H1 (cell line): ENCODE measurements at regions not wholly inside any gene's neighbourhood (a gene's known extent, or its start where the extent isn't known, plus 50 kb on each side); places are given as distances from the start of the nearest gene placed in this dataset.

Experiments
- CBX8 ChIP-seq: fragments of 300-800, 300-1000 bp; sonication (generic); IDR thresholded peaks from 2 replicates; pipeline ENCODE4 v1.7.1; 2016; ENCODE audit warnings: low read depth, low read length, borderline replicate concordance
- NANOG ChIP-seq: IDR thresholded peaks from 2 replicates; pipeline ENCODE4 v1.6.1; 2011; ENCODE audit warnings: low read length, low read depth, mild to moderate bottlenecking, inconsistent platforms; ENCODE audit not compliant: insufficient read depth, poor library complexity, severe bottlenecking
- RAD21 ChIP-seq, 2 experiments: IDR thresholded peaks in 1 of 2; conservative IDR thresholded peaks in 1 of 2; 2 replicates each; pipeline ENCODE4 v1.6.1; 2011; ENCODE audit warnings: low read depth in 2 of 2, low read length in 2 of 2, improper control_type of control experiment in 1 of 2, inconsistent platforms in 1 of 2, mild to moderate bottlenecking in 1 of 2, moderate library complexity in 1 of 2
- SP2 ChIP-seq: IDR thresholded peaks from 2 replicates; pipeline ENCODE4 v1.6.1; 2012; ENCODE audit warnings: mild to moderate bottlenecking, low read length, inconsistent platforms
- TF ChIP-seq, protein P1 (sequence below), 3 experiments: IDR thresholded peaks; 1 replicate in 2 of 3; 2 replicates in 1 of 3; pipeline versions ENCODE4 v1.5.1 to v1.6.1; 2011; ENCODE audit warnings: low read length in 3 of 3, mild to moderate bottlenecking in 3 of 3, inconsistent platforms in 2 of 3, low read depth in 1 of 3, moderate library complexity in 1 of 3; ENCODE audit not compliant: insufficient read depth in 1 of 3; ENCODE audit errors: control extremely low read depth in 1 of 3

DNA sequence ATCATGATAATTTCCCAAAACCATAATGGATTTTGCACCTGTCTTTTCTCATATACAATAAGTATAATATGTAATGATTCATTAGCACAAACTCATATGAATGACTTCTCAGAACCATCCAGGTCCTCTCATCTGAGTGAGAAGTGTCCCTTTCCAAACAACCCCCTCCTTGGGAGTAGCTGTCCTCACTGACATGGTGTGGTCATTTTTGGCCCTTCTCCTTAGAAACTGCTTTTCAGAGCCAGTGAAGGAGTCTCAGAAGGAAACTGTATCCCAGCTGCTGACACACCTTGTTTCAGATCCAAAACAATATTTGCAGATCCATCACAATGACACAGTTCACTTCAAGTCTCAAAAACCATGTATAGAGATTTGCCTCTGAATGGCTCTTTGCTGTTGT, 95.5 kb downstream of the MIS18A start:
- TF ChIP-seq, protein P1, sequence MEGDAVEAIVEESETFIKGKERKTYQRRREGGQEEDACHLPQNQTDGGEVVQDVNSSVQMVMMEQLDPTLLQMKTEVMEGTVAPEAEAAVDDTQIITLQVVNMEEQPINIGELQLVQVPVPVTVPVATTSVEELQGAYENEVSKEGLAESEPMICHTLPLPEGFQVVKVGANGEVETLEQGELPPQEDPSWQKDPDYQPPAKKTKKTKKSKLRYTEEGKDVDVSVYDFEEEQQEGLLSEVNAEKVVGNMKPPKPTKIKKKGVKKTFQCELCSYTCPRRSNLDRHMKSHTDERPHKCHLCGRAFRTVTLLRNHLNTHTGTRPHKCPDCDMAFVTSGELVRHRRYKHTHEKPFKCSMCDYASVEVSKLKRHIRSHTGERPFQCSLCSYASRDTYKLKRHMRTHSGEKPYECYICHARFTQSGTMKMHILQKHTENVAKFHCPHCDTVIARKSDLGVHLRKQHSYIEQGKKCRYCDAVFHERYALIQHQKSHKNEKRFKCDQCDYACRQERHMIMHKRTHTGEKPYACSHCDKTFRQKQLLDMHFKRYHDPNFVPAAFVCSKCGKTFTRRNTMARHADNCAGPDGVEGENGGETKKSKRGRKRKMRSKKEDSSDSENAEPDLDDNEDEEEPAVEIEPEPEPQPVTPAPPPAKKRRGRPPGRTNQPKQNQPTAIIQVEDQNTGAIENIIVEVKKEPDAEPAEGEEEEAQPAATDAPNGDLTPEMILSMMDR (IDR thresholded peaks at IDR 0.05; ENCODE audit: control extremely low read depth in 1 of 3, insufficient read depth in 1 of 3, low read depth in 1 of 3, low read length in 3 of 3): no peak
- TF ChIP-seq CBX8 (no peak), SP2 (no peak), NANOG (no peak), RAD21 (IDR thresholded peaks at IDR 0.05 in 1 of 2, conservative IDR thresholded peaks at IDR 0.05 in 1 of 2; ENCODE audit: low read depth in 2 of 2, low read length in 2 of 2) (no peak)
